NOMO-1 treated with DMSO at 0.1 percent for 48 hours (cell line): ENCODE measurements at regions not wholly inside any gene's neighbourhood (a gene's known extent, or its start where the extent isn't known, plus 50 kb on each side); places are given as distances from the start of the nearest gene placed in this dataset.

ENCODE experiments used
- DNase-seq: peaks from one replicate; lab custom pipeline; 2025; ENCODE audit not compliant: unreplicated experiment; lab: John Stamatoyannopoulos, UW

DNA sequence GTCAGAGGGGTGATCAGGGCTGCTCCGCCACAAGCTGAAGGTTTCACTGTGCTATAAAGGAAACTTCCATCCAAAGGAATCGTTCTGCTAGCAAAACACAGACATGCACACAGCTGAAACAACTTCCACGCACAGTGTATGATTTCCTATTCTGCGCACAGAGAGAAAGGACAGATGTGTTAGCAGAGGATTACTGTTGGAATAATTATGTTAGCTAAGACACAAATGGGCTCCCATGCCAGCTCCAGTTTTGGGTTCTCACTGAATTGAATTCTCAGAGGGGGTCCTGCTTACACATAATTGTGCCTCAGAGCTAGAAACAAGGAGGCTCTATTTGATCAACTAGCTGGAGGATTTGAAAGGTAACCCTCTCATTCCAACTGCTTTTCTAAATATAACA lies 352.4 kb downstream of the IRX2 start:
- DNase-seq = no peak

DNA sequence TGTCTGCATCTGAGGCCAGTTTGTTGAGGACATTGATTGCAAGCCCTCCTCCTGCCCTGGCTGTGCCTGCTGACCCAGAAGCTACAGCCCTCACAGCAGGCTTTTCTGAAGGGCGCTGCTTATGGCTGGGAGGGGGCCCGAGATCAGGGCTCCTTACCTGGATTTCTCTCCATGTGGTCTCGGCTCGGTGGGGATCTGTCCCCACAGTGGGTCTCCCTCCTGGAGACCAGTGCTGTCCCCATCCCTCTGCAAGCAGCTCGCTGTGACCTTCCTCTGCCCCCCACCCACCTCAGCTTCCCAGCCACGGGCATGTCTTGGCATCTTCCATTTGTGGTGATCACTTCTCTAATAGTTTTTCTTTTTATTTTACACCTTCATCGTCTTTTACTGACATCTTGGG lies 357.9 kb downstream of the IRX2 start:
- DNase-seq = no peak

DNA sequence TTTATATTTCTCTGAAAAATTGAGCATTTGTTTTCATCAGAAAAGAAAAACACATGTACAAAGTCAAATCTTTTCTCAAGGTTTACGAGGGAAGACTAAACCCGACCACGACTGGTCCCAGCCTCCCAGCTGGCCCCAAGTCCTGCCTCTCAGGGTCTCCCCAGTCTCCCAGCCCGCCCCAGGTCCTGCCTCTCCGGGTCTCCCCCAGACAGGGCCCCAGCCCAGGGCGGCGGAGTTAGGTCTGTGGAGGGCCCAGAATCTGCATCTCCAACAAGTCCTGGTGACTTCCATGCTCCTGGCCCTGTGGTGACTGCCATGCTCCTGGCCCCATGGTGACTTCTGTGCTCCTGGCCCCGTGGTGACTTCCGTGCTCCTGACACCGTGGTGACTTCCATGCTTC lies 359.9 kb downstream of the IRX2 start:
- DNase-seq = no peak

DNA sequence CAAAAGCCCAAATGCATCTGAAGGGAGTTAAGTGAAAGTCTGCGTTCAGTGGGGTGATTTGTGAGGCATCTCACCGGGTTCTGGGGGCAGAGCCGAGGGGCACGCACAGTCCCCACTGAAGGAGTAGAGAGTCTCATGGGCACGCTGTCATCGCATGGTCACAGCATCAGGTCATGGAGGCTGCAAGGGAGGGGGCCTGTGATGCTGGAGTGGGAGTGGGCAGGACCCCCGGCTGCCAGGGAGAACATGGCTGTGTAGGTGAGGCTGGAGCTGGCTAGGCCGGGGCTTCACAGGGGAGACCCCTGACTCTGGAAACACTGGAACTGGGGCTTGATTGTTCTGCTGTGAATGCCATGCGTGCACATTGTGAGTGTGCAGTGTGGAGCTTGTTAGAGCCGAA lies 360.5 kb downstream of the IRX2 start:
- DNase-seq = no peak

DNA sequence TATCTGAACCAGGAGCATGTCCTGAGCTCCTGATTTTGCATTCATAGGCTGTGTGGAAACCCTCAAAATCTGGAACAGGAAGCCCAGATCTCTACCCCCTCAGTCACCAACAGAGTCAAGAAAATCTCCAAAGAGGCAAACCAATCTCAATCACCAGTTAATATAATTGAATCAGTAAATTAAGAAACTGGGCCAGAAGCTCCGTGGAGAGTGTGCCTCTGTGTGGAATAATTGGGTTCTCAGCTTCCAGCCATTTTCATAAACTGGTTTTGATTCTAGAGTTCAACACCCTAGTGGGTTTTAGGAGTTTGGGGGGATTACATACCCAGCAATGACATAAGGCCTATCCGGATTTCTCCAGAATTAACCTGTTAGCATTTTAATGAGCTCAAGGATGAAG lies 362.9 kb downstream of the IRX2 start:
- DNase-seq = no peak

DNA sequence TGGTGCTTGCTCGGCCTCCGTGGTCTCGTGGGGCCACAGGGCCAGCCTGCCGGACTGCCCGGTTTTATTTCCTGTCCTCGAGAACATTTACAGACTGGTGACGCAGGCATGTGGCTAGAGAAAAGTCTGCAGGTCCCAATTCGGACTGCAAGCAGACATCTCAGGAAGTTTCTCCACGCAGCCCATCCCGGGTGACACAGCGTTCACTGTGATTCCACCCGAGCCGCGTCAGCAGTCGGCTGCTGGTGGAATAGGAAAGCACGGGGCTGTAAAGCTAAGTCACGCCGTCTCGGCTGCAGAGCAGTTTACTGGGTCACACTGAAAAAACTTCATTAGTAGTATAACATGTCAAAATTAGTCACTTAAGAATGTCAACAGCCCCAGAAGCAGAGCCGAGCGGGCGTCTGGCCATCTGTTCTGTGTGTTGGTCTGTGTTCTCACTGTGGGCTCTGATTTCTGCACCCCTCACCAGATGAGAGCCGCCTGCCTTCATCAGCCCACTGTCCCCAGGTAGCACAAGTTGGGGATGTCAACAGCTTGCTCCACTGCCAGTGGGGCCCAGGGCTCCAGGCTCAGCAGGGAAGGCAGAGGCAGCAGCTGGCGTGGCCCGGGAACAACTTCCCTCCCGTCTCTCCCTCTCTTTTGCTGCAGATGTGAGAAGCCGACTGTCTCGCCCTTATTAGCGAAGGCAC lies 363.7 kb downstream of the IRX2 start:
- DNase-seq = no peak

DNA sequence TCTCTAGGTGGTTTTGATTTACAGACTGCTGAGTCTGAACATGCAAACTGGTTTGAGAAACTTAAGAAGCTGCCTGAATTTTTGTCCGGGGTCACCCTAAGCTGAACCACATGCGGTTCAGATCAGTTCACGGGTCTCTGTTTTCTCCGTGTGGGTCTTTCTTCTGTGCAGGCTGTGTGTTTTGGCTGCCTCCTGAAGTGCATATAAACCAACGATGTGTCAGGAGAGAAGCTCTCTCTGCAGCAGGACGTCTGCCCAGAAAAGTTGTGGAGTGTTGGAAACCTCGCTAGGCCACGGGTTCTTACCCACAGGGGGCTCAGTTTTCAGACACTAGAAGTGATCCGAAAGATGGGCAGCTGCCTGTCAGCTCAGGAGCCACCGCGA lies 364.2 kb downstream of the IRX2 start:
- DNase-seq = no peak

DNA sequence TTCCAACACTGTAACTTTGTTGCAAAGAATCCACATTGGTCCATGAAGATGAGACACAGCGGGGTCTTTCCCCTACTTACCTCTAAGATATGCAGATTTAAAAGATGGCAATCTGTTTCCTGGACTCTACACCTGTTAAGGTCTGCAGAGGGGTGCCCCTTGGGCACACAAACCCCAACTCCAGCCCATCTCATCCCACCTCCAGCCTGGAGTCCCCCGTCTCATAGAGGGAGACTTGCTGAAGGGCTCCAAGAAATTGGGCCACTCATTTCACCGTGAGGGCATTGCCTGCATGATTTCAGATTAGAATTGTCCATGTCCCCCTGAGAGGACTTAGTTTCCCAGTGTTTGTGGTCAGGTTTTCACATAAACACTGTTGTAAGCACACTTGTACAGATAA lies 365.7 kb downstream of the IRX2 start:
- DNase-seq = no peak

DNA sequence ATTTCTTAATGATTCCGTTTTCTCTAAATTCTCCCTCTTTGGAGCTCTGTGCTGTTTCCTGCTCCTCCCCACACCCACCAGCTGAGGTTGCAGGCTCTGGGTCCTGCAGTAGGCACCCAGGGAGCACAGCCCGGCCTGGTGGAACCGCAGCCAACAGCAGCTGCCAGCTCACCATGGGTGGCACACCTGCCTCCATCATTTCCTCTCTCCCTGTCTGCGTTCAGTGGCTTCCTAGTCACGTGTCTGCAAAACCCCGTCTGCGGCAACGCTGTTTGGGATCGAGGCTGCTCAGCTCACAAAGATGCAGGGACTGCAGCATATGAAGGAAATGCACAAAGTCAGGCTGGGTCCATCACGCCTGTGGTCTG lies 367.8 kb downstream of the IRX2 start:
- no peak for DNase-seq

DNA sequence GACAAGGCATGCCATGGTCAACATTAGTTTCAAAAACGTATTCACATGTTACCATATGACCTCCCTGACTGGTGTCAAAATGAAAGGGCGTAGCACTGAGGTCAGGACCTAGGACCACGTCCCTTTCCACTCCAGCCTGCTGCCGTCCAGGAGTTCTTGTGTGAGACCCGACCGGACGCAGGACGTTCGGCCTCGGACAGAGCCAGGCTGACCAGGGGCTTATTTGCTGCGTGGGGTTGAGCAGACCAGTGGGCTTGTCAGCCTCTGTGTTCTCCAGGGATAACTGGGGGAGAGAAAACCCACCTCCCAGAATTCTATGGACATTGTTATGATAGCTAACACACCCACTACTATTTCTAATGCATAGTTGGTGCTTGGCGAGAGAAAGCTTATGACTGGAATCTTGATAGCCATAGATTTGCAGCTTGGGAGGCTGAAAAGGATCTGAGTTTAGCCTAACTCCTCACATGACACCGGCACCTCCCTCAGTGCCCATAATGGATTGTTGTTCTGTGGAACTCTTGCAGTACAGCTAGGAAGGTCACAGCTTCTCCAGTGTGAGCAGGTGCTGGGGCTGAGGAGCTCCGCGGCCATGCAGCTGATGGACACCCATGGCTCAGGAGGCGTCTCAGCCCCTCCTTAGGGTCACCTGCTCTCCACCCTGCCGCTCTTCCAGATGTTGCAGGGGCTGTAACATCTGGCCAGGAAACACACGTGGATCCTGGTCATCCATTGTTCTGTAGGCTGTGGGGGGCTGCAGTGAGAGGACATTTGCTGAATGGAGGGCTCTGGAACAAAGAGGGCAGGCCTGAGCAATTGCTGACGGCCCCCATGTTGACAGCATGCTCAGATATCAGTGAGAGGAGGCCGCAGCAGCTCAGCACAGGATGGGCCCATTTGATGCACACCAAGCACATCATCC lies 368.4 kb downstream of the IRX2 start:
- DNase-seq = no peak

DNA sequence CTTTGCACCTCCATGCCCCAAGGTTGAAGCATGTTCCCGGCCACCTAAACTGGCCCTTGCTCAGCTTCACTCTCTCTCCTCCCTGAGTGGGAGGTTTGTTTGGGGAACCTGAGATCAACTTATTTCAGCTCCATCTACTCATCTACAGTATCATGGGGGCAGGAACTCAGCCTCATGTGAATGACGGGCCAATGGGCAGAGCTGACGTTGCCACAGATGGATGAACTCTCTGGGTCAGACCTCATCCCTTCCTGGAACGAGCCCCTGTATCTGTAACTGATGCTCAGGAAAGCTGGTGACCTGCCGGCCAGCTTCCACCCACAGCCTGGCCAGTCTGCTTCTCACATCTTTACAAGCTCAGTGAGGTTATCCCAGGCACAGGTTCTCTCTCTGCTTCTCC lies 369.6 kb downstream of the IRX2 start:
- no peak for DNase-seq

DNA sequence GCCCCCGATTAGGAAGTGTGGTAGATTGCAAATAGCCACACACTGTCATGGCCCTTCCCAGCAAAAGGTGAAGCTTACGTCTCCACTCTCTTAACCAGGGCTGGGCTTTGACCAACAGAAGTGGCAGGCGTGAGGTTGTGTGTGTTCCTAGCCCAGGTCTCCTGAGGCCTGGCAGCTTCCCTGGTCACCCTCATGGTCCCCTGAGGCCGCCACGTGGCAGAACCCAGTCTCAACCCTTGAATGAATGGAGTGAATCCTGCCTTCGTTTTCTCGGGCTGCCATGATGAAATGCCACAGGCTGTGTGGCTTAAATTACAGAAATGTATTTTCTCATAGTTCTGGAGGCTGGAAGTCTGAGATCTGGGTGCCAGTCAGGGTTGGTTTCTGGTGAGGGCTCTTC lies 370.4 kb downstream of the IRX2 start:
- no peak for DNase-seq

DNA sequence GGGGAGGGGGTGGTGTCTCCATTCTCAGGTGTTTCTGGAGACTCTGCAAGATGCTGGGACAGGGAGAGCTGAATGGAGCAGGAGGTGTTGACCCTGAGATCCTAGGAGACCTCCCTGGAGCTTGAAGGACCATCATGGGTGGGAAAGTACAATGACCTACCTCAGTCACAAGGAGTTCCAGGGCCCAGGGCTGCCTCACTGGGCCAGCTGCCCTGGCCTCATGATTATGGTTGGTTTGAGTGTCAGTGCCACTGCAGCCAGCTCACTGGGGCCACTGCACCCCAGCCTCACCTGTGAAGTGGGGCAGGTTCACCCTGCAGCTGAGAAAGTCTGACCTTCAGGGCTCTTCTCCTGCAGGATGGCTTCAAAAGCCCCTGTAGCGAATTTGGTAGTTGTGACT lies 372.5 kb downstream of the IRX2 start:
- no peak for DNase-seq

DNA sequence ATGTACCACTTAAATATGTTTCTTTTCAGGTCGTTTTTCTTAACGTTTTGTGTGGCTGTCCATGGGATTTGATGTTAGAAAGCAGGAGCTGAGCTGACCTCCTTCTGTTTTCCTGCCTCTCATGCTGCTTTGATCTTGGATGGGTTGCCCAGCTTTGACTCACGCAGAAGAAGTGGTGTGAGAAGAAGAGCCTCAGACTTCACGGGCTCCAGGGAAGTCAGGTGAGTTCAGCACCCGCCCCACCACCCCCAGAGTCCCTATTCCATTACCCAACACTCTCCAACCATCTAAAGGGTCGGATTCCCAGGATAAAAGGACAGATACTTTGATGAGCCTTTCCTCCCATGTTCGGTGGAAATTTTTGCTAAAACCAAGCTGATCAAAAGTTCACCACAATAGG lies 373.4 kb downstream of the IRX2 start:
- DNase-seq = no peak

DNA sequence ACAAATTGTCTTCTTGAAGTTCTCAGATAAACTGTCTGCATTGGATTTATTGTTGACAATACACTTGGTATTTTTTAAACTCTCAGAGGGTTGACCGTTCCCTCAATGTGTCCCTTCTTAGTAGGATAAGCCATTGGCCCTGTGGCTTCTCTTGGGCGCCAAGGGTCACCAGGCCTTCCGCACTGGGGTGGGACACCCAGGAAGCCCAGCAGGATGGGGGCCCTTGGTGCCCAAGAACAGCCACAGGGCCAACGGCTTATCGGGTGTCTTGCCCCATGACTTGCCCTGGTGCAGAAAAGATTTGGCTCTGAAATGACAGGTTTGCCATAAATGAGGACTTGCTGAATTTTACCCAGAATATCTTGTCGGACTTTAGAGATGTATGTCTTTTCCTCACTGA lies 375.0 kb downstream of the IRX2 start:
- DNase-seq = no peak

DNA sequence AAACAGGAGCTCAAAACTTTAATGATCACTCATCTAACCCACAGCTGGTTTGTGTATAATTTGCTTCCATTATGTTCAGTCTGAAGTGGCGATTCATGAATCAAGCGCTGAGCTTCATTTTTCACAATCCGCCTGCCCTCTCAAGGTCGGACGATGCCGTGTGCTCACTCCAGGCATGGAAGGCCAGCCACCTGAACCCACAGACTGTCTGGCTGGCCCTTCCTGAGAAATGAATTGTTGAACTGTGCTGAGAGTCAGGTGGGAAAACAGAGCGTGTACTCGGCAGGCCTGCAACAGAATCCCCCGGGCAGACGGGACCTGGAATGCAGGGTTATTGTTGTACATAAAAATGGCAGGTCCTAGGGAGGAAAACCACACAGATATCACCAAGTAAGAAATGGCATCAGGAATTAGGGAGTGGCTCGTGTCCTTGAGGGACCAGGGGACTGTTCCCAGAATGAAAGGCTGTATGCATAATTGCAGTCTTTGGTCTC lies 375.7 kb downstream of the IRX2 start:
- DNase-seq = no peak

DNA sequence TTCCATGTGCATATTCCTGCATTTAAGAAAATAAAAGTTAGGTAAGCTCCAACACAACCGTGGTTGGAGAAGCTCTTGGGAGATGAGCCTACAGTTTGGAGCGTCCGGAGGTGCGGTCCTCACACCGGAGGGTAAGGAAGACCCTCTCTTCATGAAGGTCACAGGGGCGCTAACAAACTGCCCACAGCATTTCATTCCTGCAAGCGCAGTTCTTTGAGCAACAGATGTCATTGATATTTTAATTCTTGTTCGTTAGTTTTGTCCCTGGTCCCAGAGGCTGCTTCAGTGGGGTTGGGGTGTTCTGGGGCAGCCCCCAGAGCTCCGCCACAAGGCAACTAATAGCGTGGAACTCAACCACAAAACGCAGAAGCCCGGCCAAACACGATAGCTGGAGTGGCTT lies 376.2 kb downstream of the IRX2 start:
- DNase-seq = no peak

DNA sequence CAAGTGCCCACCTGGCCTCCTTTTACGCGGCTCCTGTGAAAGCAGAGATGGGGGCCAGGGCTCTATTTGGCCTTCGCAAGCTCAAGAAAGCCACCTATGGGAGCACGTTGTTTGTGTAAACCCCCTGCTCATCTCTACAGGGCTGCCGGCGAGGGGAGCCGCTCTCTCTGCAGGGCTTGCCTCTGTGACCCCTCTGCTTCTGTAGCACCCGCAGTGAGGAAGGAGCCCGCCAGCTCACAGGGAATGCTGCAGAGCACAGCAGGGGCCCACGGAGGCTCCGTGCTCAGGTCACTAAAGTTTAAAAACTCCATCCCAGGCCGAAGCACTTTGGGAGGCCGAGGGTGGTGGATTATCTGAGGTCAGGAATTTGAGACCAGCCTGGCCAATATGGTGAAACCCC lies 376.8 kb downstream of the IRX2 start:
- DNase-seq = no peak

DNA sequence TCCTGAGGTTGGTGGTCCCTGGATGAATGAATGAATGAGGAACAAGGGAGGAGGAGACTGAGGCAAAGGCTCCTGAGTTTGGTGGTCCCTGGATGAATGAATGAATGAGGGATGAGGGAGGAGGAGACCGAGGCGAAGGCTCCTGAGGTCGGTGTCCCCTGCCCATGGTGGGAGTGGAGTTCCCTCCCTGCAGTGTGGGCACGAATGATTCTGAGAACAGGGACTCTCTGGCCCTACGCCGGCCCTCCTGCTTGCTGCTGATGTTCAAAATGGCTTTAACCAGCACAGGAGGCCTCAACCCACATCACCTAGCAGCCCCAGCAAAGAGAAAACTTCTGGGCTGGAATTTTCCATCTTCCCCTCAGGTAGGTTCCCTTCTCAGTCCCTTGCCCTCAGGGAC lies 377.8 kb downstream of the IRX2 start:
- DNase-seq = no peak

DNA sequence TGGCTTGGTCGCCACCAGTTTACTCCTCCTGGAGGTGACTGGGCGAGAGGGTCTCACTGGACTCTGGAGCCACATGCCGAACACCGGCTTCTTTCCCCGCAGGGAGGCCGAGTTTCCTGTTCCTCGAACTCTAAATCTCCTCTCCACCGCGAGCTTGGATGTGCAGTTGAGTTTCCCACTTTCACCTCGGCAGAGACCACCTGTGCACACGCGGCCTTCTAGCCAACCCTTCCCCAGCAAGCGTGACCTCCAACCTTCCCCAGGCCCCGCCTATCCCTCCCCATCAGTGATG lies 380.1 kb downstream of the IRX2 start:
- DNase-seq = no peak

DNA sequence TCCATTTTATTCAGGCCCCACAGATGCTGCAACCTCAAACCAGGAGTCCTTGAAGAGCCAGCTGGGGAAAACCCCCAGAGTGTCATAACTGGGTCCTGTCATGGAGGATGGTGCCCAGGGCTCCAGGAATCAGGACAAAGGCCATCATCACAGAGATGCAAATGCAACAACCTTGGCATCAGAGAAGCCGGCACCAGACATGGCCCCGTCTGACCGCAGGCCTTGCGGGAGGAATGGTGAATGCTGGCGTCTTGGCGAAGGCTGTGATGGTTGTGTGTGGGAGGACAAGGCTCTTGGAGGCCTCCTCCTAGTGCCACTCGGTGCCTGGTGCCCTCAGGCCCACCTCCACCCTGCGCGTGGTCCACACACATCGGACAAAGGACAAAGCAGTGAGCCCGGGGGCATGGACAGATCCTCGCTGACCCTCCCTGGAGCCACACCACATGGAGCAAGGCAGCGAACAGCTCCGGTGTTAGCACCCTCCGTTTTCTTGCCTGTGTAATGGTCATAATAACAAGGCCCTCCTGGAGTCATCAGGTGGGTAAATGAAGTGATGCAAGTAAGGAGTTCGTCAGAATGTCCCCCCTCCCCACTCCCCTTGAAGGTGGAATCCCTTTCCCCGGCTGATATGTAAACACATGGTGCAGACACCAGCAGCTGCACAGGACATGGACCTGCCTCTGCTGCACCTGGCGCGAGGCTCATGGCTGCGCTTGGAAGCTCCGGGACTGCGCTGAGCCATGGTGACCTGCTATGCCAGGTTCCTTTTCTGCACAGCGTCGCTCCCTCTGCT lies 380.7 kb downstream of the IRX2 start:
- DNase-seq = no peak

DNA sequence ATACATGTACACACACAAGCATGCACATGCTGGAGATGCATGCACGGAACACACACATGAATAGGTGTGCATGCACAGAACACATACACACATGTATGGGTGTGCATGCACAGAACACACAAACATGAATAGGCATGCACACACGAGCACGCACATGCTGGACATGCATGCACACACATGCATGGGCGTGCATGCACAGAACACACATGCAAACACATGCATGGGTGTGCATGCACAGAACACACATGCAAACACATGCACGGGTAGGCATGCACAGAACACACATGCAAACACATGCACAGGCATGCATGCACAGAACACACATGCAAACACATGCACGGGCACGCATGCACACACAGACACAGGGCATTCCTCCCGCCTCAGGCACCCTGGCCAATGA lies 382.3 kb downstream of the IRX2 start:
- no peak for DNase-seq
